ENCODE measurements at regions not wholly inside any gene's neighbourhood (a gene's known extent, or its start where the extent isn't known, plus 50 kb on each side); places are given as distances from the start of the nearest gene placed in this dataset.
"Not testable (repeated sequence)": the region's sequence is repeated elsewhere in the genome, so short reads cannot be mapped to it uniquely, and the experiment has no call there.

DNA sequence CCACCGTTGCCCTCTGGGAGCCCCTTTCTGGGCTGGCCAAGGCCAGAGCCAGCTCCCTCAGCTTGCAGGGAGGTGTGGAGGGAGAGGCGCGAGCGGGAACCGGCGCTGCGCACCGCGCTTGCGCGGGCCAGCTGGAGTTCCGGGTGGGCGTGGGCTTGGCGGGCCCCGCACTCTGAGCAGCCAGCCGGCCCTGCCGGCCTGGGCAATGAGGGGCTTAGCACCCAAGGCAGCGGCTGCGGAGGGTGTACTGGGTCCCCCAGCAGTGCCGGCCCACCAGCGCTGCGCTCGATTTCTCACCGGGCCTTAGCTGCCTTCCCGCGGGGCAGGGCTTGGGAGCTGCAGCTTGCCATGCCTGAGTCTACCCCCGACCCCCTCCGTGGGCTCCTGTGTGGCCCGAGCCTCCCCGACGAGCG, 177.7 kb upstream of the FIGN start:
- TF ChIP-seq, protein P1, sequence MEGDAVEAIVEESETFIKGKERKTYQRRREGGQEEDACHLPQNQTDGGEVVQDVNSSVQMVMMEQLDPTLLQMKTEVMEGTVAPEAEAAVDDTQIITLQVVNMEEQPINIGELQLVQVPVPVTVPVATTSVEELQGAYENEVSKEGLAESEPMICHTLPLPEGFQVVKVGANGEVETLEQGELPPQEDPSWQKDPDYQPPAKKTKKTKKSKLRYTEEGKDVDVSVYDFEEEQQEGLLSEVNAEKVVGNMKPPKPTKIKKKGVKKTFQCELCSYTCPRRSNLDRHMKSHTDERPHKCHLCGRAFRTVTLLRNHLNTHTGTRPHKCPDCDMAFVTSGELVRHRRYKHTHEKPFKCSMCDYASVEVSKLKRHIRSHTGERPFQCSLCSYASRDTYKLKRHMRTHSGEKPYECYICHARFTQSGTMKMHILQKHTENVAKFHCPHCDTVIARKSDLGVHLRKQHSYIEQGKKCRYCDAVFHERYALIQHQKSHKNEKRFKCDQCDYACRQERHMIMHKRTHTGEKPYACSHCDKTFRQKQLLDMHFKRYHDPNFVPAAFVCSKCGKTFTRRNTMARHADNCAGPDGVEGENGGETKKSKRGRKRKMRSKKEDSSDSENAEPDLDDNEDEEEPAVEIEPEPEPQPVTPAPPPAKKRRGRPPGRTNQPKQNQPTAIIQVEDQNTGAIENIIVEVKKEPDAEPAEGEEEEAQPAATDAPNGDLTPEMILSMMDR (IDR thresholded peaks at IDR 0.05; ENCODE audit: extremely low read depth in 1 of 2, insufficient read depth in 1 of 2, low read depth in 1 of 2, low read length in 2 of 2): not testable (repeated sequence)
- TF ChIP-seq POLR2A (IDR thresholded peaks at IDR 0.05; ENCODE audit: low read depth, low read length): not testable (repeated sequence)

All from endothelial cell of umbilical vein (primary cell).